ENCODE measurements at regions not wholly inside any gene's neighbourhood (a gene's known extent, or its start where the extent isn't known, plus 50 kb on each side); places are given as distances from the start of the nearest gene placed in this dataset.

- no peak for TF ChIP-seq CTCF (IDR thresholded peaks at IDR 0.05)
- no peak for TF ChIP-seq EP300 (IDR thresholded peaks at IDR 0.05; ENCODE audit: low read depth)
- TF ChIP-seq POLR2AphosphoS5 (IDR thresholded peaks at IDR 0.05): no peak
These were observed 126.5 kb upstream of the MAST4 start for GRCh38 chr5:66469684-66470083.
